ENCODE measurements at regions not wholly inside any gene's neighbourhood (a gene's known extent, or its start where the extent isn't known, plus 50 kb on each side); places are given as distances from the start of the nearest gene placed in this dataset.

GRCh38 chr7:93704217-93704616 is 129.7 kb upstream of the CALCR start:
- H3K18ac ChIP-seq (ENCODE audit: insufficient read length, low read depth, low read length) = no peak overlapping the region
- no peak overlapping the region for H3K9ac ChIP-seq (ENCODE audit: extremely low read depth, insufficient read length, low read length)
- no peak overlapping the region for H3K23ac ChIP-seq (ENCODE audit: insufficient read length, low read depth, low read length)
- H3K4me3 Mint-ChIP-seq = no peak overlapping the region
- H3K56ac ChIP-seq (ENCODE audit: insufficient read length, low read depth, low read length) = no peak overlapping the region
- peaks cover 0 to 3% of the 10 kb centered on the region in 2 experiments; a peak in 1 of 4 replicates for H3K4me1 Mint-ChIP-seq
- no peaks in the 10 kb centered on the region for H3K9me3 ChIP-seq (ENCODE audit: control insufficient read depth, low read depth, low read length)
- DNase-seq = no peak
- H3K9me3 Mint-ChIP-seq = no peaks in the 10 kb centered on the region
- no peaks in the 10 kb centered on the region for H3K4me1 ChIP-seq (ENCODE audit: insufficient read depth, low read length)
- no peak overlapping the region for H3K27ac Mint-ChIP-seq
- no peaks in the 10 kb centered on the region for H3K27me3 ChIP-seq (ENCODE audit: insufficient read depth, low read length)
- H3K27ac ChIP-seq (ENCODE audit: insufficient read length, low read depth, low read length) = no peak overlapping the region
- no peak overlapping the region for H2AK5ac ChIP-seq (ENCODE audit: insufficient read length, low read length)
- H4K5ac ChIP-seq (ENCODE audit: insufficient read length, low read depth, low read length) = no peak overlapping the region
- peaks cover 0 to 2% (median 0%) of the 10 kb centered on the region in 3 experiments; a peak in 2 of 7 replicates for H3K36me3 Mint-ChIP-seq (ENCODE audit: insufficient read depth in 1 of 3, low read depth in 3 of 3)
- H4K8ac ChIP-seq (replicated peaks; ENCODE audit: insufficient read length, low read depth, low read length) = no peak overlapping the region
- no peaks in the 10 kb centered on the region for H4K20me1 ChIP-seq (ENCODE audit: control insufficient read depth, insufficient read depth, insufficient read length)
- H2BK15ac ChIP-seq (ENCODE audit: low read depth, low read length) = no peak overlapping the region
- H3K27me3 Mint-ChIP-seq (ENCODE audit: low read depth) = no peaks in the 10 kb centered on the region; the same call in 1 of the 2 replicates
- H2BK20ac ChIP-seq (ENCODE audit: low read depth, low read length, poor library complexity, severe bottlenecking) = no peak overlapping the region
- H3K79me1 ChIP-seq (ENCODE audit: insufficient read depth, low read depth, low read length, poor library complexity, severe bottlenecking) = no peaks in the 10 kb centered on the region
- no peak overlapping the region for H3K14ac ChIP-seq (ENCODE audit: insufficient read depth, low read length)
- no peak overlapping the region for H3T11ph ChIP-seq (ENCODE audit: low read length)
- H2BK120ac ChIP-seq (ENCODE audit: low read depth, low read length, poor library complexity, severe bottlenecking) = no peak overlapping the region
- no peak overlapping the region for H3K4me2 ChIP-seq (ENCODE audit: insufficient read depth, insufficient read length, low read length)
- TF ChIP-seq CTCF (conservative IDR thresholded peaks at IDR 0.05) = no peak
- H2BK5ac ChIP-seq (ENCODE audit: insufficient read length, low read length) = no peak overlapping the region
- H3K4ac ChIP-seq (ENCODE audit: low read depth, low read length) = no peak overlapping the region
- H2AFZ ChIP-seq (ENCODE audit: low read length) = no peak overlapping the region
- H4K91ac ChIP-seq (ENCODE audit: insufficient read length, low read depth, low read length) = no peak overlapping the region
- H3K79me2 ChIP-seq (ENCODE audit: insufficient read depth, low read length) = no peaks in the 10 kb centered on the region
- no peaks in the 10 kb centered on the region for H3K23me2 ChIP-seq (ENCODE audit: insufficient read length, low read depth, low read length, poor library complexity, severe bottlenecking)
- no peak overlapping the region for H2BK12ac ChIP-seq (ENCODE audit: insufficient read length, low read depth, low read length)

All from H9 (cell line).